Muscle layer of duodenum (tissue), 2 donors: ENCODE measurements at regions not wholly inside any gene's neighbourhood (a gene's known extent, or its start where the extent isn't known, plus 50 kb on each side); places are given as distances from the start of the nearest gene placed in this dataset.

Source experiments
- H3K27ac ChIP-seq: one replicate; pipeline ENCODE4 v1.7.0; 2013; ENCODE audit warnings: mild to moderate bottlenecking, low read length
- H3K27me3 ChIP-seq: one replicate; pipeline ENCODE4 v1.7.0; 2013; ENCODE audit warnings: low read depth, mild to moderate bottlenecking, control low read depth, low read length
- H3K36me3 ChIP-seq, 2 donors: one replicate each; pipeline ENCODE4 v1.7.0; 2013; ENCODE audit warnings: low read length in 2 of 2, control low read depth in 1 of 2, mild to moderate bottlenecking in 1 of 2; ENCODE audit not compliant: insufficient read depth in 2 of 2, control insufficient read depth in 1 of 2
- H3K4me1 ChIP-seq, 2 donors: one replicate each; pipeline ENCODE4 v1.7.0; 2013; ENCODE audit warnings: low read length in 2 of 2, mild to moderate bottlenecking in 2 of 2, control low read depth in 1 of 2, moderate library complexity in 1 of 2; ENCODE audit not compliant: insufficient read depth in 2 of 2, control insufficient read depth in 1 of 2
- H3K4me3 ChIP-seq, 2 donors: one replicate each; pipeline ENCODE4 v1.7.0; 2013; ENCODE audit warnings: low read length in 2 of 2, low read depth in 1 of 2, mild to moderate bottlenecking in 1 of 2
- H3K9me3 ChIP-seq, 2 donors: one replicate each; pipeline ENCODE4 v1.7.0; 2013; ENCODE audit warnings: low read length in 2 of 2, control low read depth in 1 of 2, mild to moderate bottlenecking in 1 of 2; ENCODE audit not compliant: control insufficient read depth in 1 of 2
- donor health status: healthy.

- Histone ChIP-seq H3K4me3 (no peak overlapping the region), H3K27ac (no peak overlapping the region), H3K4me1 (no peaks in the 10 kb centered on the region), H3K36me3 (no peaks in the 10 kb centered on the region), H3K9me3 (no peaks in the 10 kb centered on the region), H3K27me3 (no peaks in the 10 kb centered on the region)
These were observed 161.0 kb upstream of the HMCN1 start for GRCh38 chr1:185573162-185573561.

- Histone ChIP-seq H3K27me3 (no peaks in the 10 kb centered on the region), H3K4me1 (no peaks in the 10 kb centered on the region), H3K4me3 (no peak overlapping the region), H3K9me3 (no peaks in the 10 kb centered on the region), H3K36me3 (no peaks in the 10 kb centered on the region), H3K27ac (no peak overlapping the region)
These were observed 163.2 kb upstream of the HMCN1 start for GRCh38 chr1:185570962-185571361.

GRCh38 chr1:185568155-185569123 lies 165.8 kb upstream of the HMCN1 start:
- no peaks in the 10 kb centered on the region for H3K9me3 ChIP-seq
- H3K4me1 ChIP-seq = no peaks in the 10 kb centered on the region
- H3K27me3 ChIP-seq = no peaks in the 10 kb centered on the region
- no peak overlapping the region for H3K27ac ChIP-seq
- H3K4me3 ChIP-seq = no peak overlapping the region
- H3K36me3 ChIP-seq = no peaks in the 10 kb centered on the region

GRCh38 chr1:185567440-185567839 lies 166.8 kb upstream of the HMCN1 start:
- no peak overlapping the region for H3K4me3 ChIP-seq
- no peaks in the 10 kb centered on the region for H3K4me1 ChIP-seq
- no peaks in the 10 kb centered on the region for H3K9me3 ChIP-seq
- no peak overlapping the region for H3K27ac ChIP-seq
- H3K36me3 ChIP-seq = no peaks in the 10 kb centered on the region
- H3K27me3 ChIP-seq = no peaks in the 10 kb centered on the region

- no peaks in the 10 kb centered on the region for H3K9me3 ChIP-seq
- peak overlapping the region; percentile 29 for H3K27ac ChIP-seq
- H3K4me3 ChIP-seq = no peak overlapping the region
These were observed 167.2 kb upstream of the HMCN1 start for GRCh38 chr1:185566995-185567394.

GRCh38 chr1:185565302-185565701 lies 168.9 kb upstream of the HMCN1 start:
- no peak overlapping the region for H3K4me3 ChIP-seq
- H3K36me3 ChIP-seq = no peaks in the 10 kb centered on the region
- no peaks in the 10 kb centered on the region for H3K4me1 ChIP-seq
- H3K27ac ChIP-seq = no peak overlapping the region
- no peaks in the 10 kb centered on the region for H3K27me3 ChIP-seq
- no peaks in the 10 kb centered on the region for H3K9me3 ChIP-seq

More at GRCh38 chr1:185566995-185567394, 167.2 kb upstream of the HMCN1 start:
- Histone ChIP-seq H3K27me3 (no peaks in the 10 kb centered on the region), H3K4me1 (no peaks in the 10 kb centered on the region), H3K36me3 (no peaks in the 10 kb centered on the region)

- Histone ChIP-seq H3K27ac (no peak overlapping the region), H3K9me3 (no peaks in the 10 kb centered on the region), H3K27me3 (no peaks in the 10 kb centered on the region), H3K4me1 (no peaks in the 10 kb centered on the region), H3K4me3 (no peak overlapping the region), H3K36me3 (no peaks in the 10 kb centered on the region)
These were observed 169.4 kb upstream of the HMCN1 start for GRCh38 chr1:185564816-185565215.

GRCh38 chr1:185562461-185563359 lies 171.5 kb upstream of the HMCN1 start:
- Histone ChIP-seq H3K4me1 (no peaks in the 10 kb centered on the region), H3K27ac (no peak overlapping the region), H3K4me3 (no peak overlapping the region)

GRCh38 chr1:185561629-185562028 lies 172.6 kb upstream of the HMCN1 start:
- Histone ChIP-seq H3K27ac (no peak overlapping the region), H3K27me3 (no peaks in the 10 kb centered on the region), H3K4me3 (no peak overlapping the region), H3K36me3 (no peaks in the 10 kb centered on the region), H3K9me3 (no peaks in the 10 kb centered on the region), H3K4me1 (no peaks in the 10 kb centered on the region)

More at GRCh38 chr1:185562461-185563359, 171.5 kb upstream of the HMCN1 start:
- no peaks in the 10 kb centered on the region for H3K9me3 ChIP-seq
- no peaks in the 10 kb centered on the region for H3K36me3 ChIP-seq
- H3K27me3 ChIP-seq = no peaks in the 10 kb centered on the region

- Histone ChIP-seq H3K27ac (no peak overlapping the region), H3K4me3 (no peak overlapping the region), H3K36me3 (no peaks in the 10 kb centered on the region), H3K9me3 (no peaks in the 10 kb centered on the region), H3K27me3 (no peaks in the 10 kb centered on the region), H3K4me1 (no peaks in the 10 kb centered on the region)
These were observed 173.4 kb upstream of the HMCN1 start for GRCh38 chr1:185560760-185561159.

GRCh38 chr1:185559684-185560331 lies 174.4 kb upstream of the HMCN1 start:
- H3K36me3 ChIP-seq = no peaks in the 10 kb centered on the region
- H3K4me3 ChIP-seq = no peak overlapping the region
- no peak overlapping the region for H3K27ac ChIP-seq
- no peaks in the 10 kb centered on the region for H3K27me3 ChIP-seq
- no peaks in the 10 kb centered on the region for H3K4me1 ChIP-seq
- H3K9me3 ChIP-seq = no peaks in the 10 kb centered on the region
